ENCODE measurements at regions not wholly inside any gene's neighbourhood (a gene's known extent, or its start where the extent isn't known, plus 50 kb on each side); places are given as distances from the start of the nearest gene placed in this dataset.
"Not testable (repeated sequence)": the region's sequence is repeated elsewhere in the genome, so short reads cannot be mapped to it uniquely, and the experiment has no call there.

GRCh38 chrX:13955975-13956374 is 73.7 kb downstream of the GEMIN8 start:
- ATAC-seq: no peak
- Mint-ChIP-seq H3K9me3 (no peaks in the 10 kb centered on the region), H3K27ac (no peak overlapping the region), H3K27me3 (peaks cover 2% of the 10 kb centered on the region), H3K36me3 (ENCODE audit: low read depth) (no peaks in the 10 kb centered on the region), H3K4me1 (ENCODE audit: low read depth) (peaks cover 3% of the 10 kb centered on the region), H3K4me3 (no peak overlapping the region)
- intact Hi-C loops (cut with micrococcal nuclease): no loop called here
- ChIA-PET CTCF (no interaction called here), POLR2A (interaction anchor here (0.5 kb wide), 1 partner anchor 447 kb away, joined by 3 read pairs; no protein-coding TSS in a partner anchor)
- no peak for DNase-seq
- TF ChIP-seq CTCF (IDR thresholded peaks at IDR 0.05): no peak

- no peak for DNase-seq
- no peak overlapping the region for H3K27ac Mint-ChIP-seq
- CTCF ChIA-PET: no interaction called here
- H3K9me3 Mint-ChIP-seq: no peaks in the 10 kb centered on the region
- ATAC-seq: no peak
- intact Hi-C loops (cut with micrococcal nuclease): no loop called here
- H3K27me3 Mint-ChIP-seq: peaks cover 2% of the 10 kb centered on the region
- POLR2A ChIA-PET: interaction anchor here (0.5 kb wide), 1 partner anchor 448 kb away, joined by 3 read pairs; no protein-coding TSS in a partner anchor
- no peak overlapping the region for H3K4me3 Mint-ChIP-seq
- no peak for TF ChIP-seq CTCF (IDR thresholded peaks at IDR 0.05)
- peaks cover 3% of the 10 kb centered on the region for H3K4me1 Mint-ChIP-seq (ENCODE audit: low read depth)
- H3K36me3 Mint-ChIP-seq (ENCODE audit: low read depth): no peaks in the 10 kb centered on the region
Observed at GRCh38 chrX:13955095-13955647, 74.5 kb downstream of the GEMIN8 start.

- ChIA-PET POLR2A (no interaction called here), CTCF (no interaction called here)
- peaks cover 2% of the 10 kb centered on the region for H3K27me3 Mint-ChIP-seq
- H3K4me1 Mint-ChIP-seq (ENCODE audit: low read depth): no peaks in the 10 kb centered on the region
- no peak overlapping the region for H3K27ac Mint-ChIP-seq
- ATAC-seq (no peak), DNase-seq (no peak)
- H3K4me3 Mint-ChIP-seq: no peak overlapping the region
- TF ChIP-seq CTCF (IDR thresholded peaks at IDR 0.05): no peak
- H3K36me3 Mint-ChIP-seq (ENCODE audit: low read depth): no peaks in the 10 kb centered on the region
- intact Hi-C loops (cut with micrococcal nuclease): no loop called here
- no peaks in the 10 kb centered on the region for H3K9me3 Mint-ChIP-seq
Observed at GRCh38 chrX:13952581-13952980, 77.1 kb downstream of the GEMIN8 start.

- H3K9me3 Mint-ChIP-seq; H3K4me1 Mint-ChIP-seq (ENCODE audit: low read depth); ATAC-seq; intact Hi-C loops (cut with micrococcal nuclease); DNase-seq; H3K27me3 Mint-ChIP-seq; H3K36me3 Mint-ChIP-seq (ENCODE audit: low read depth); CTCF ChIA-PET; H3K4me3 Mint-ChIP-seq; POLR2A ChIA-PET; H3K27ac Mint-ChIP-seq: not testable (repeated sequence)
Observed at GRCh38 chrX:13946223-13946622, 83.5 kb downstream of the GEMIN8 start.

GRCh38 chrX:13945787-13946186 is 83.9 kb downstream of the GEMIN8 start:
- DNase-seq; ATAC-seq; intact Hi-C loops (cut with micrococcal nuclease); H3K4me3 Mint-ChIP-seq; H3K36me3 Mint-ChIP-seq (ENCODE audit: low read depth); H3K27me3 Mint-ChIP-seq; CTCF ChIA-PET; H3K27ac Mint-ChIP-seq; H3K9me3 Mint-ChIP-seq; H3K4me1 Mint-ChIP-seq (ENCODE audit: low read depth); POLR2A ChIA-PET: not testable (repeated sequence)

GRCh38 chrX:13940671-13941070 is 89.0 kb downstream of the GEMIN8 start:
- DNase-seq: no peak
- Mint-ChIP-seq H3K36me3 (ENCODE audit: low read depth) (no peaks in the 10 kb centered on the region), H3K4me1 (ENCODE audit: low read depth) (peaks cover 2% of the 10 kb centered on the region), H3K9me3 (no peaks in the 10 kb centered on the region), H3K4me3 (no peak overlapping the region), H3K27ac (no peak overlapping the region), H3K27me3 (peaks cover 24% of the 10 kb centered on the region)
- ATAC-seq: no peak
- no peak for TF ChIP-seq CTCF (IDR thresholded peaks at IDR 0.05)
- CTCF ChIA-PET: no interaction called here
- intact Hi-C loops (cut with micrococcal nuclease): no loop called here
- POLR2A ChIA-PET: interaction anchor here (0.7 kb wide), 1 partner anchor 106 kb away, joined by 3 read pairs; no protein-coding TSS in a partner anchor

Data from activated CD8-positive, alpha-beta T cell treated with anti-CD3 and anti-CD28 coated beads for 36 hours (primary cell).